Heart left ventricle (tissue), 13 donors: ENCODE measurements at regions not wholly inside any gene's neighbourhood (a gene's known extent, or its start where the extent isn't known, plus 50 kb on each side); places are given as distances from the start of the nearest gene placed in this dataset.

Source experiments
- CTCF ChIP-seq, 12 donors: fragments of 200-600 bp; sonication (generic) in 4 of 12; IDR thresholded peaks; one replicate each; pipeline versions ENCODE4 v1.5.0 to v1.8.0; 2018 to 2022; ENCODE audit warnings: antibody characterized with exemption in 12 of 12, mild to moderate bottlenecking in 5 of 12
- POLR2A ChIP-seq, 2 donors: fragments of 450-650 bp; IDR thresholded peaks; one replicate each; pipeline ENCODE4 v1.6.1; 2017; ENCODE audit warnings: antibody characterized with exemption in 2 of 2, mild to moderate bottlenecking in 2 of 2, moderate library complexity in 2 of 2
- donor health status: ischemic (EF 13 %, LVEDD 7.1; RV severe dilation, severe dysfunction).
- donor health status: DM: no; HTN: yes; CAD: no.
- donor health status: DM: no; HTN: no; CAD: no.
- donor health status: ischemic (EF 25% LVEDD 6.9; RV normal size, moderate dysfunction).
- donor health status: ischemic (EF 25% LVEDD 5.7; RV mildly dilated, moderate dysfunction).
- donor health status: ischemic (EF 35%, LVEDD 5.7; RV mildly dilated, moderate dysfunction).
- donor health status: nonischemic (EF 11% LVEDD 7.7; RV severe dilation, severe dysfunction).
- donor health status: DM: yes; HTN: yes; CAD: no.
- donor health status: PGD.
- donor health status: ischemic (EF 29% LVEDD 5.4; RV normal size, mild dysfunction).
- donor health status: nonischemic (EF 23%, LVEDD 6.1; RV moderate dilation, normal function).

DNA sequence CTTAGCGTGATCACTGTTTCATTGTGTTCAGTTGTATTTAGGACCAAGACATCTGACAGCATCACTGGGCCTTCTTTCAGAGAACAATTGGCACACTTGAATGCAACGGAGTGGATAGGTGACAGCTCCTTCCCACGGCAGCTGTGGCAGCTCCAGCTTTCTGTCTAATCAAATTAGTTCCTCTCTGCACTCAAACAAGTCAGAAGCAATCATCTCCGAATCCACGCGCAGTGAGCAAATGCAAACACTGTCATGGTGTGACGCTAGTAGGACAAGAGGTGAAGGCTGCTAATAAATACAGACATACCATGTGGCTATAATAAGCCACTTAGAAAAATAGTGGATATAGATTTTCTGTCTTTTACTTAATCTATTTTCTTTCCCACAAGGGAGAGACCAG is 542.4 kb downstream of the ACTR3B start:
- no peak for TF ChIP-seq CTCF (IDR thresholded peaks at IDR 0.05)
- no peak for TF ChIP-seq POLR2A (IDR thresholded peaks at IDR 0.05)
